Left colon (tissue), 2 donors: ENCODE measurements at regions not wholly inside any gene's neighbourhood (a gene's known extent, or its start where the extent isn't known, plus 50 kb on each side); places are given as distances from the start of the nearest gene placed in this dataset.

Experiments
- ATAC-seq: fragments of 200-7000 bp; cut with Tn5 transposase; one replicate; pipeline ENCODE4 v1.9.1; 2020; ENCODE audit warnings: mild to moderate bottlenecking, moderate library complexity
- DNase-seq, 2 donors: peaks; one replicate each; pipeline ENCODE4 v3.0.0-alpha.2; 2020
- intact Hi-C, 2 donors: fragments of 100-400 bp; cut with DNase I in 1 of 2; cut with micrococcal nuclease in 1 of 2; formaldehyde crosslinking; loops; one replicate each; pipeline versions ENCODE4 v1.11.2 to v1.14.0; 2022; cut with DNase I, micrococcal nuclease
- donor health status: DM: no; HTN: no; CAD: no.
- donor health status: DM: yes; HTN: yes; CAD: no.

DNA sequence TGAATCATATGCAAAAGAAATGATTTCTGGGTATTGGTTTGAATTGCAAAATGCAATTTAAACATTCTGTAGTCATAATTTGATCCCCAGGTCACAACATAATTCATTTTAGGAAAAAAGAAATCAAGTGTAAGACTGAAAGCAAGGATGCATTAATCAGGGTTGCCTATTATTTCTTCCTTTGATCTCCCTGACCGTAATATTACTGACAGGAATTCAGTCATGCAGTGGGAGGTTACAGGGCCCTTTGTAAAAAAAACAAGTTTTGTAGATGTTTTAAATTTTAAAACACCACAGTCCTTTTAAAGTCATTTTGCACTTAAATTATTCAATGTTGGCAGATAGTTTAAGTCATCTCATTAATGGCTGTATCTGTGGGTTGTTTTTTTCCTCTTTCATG, 263.0 kb upstream of the NCAM2 start:
- intact Hi-C loops = no loop called here
- ATAC-seq (no peak), DNase-seq (no peak)

DNA sequence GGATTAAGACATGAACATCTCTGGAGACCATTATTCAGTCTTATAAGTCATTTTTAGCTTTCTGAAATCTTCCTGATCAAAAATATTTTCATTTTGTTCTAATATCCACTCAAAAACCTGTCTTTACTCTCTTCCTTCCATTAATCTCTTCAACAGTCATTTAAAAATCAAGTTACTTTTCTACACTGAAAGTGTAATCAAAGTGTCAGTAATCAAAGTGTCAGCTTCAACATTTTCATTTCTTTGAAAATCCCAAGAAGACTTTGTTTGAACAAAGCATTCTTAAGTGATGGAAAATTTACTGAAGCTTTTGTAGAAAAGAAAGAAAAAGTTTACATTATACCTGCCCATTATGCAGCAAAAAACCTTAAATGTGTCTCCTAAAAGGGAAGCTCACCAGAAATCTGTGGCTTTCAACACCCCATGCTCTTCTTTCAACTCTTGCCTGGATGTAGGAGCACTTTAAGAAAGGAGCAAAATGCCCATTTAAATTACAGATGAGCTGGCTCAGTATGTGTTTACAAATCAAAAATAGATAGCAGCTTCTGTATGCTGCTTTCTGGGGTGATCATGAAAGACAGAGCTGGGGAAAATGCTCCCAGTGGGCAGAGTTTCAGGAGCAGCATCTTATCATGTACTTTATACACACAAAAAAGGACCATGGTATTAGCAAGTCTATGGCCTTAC, 260.8 kb upstream of the NCAM2 start:
- DNase-seq (no peak), ATAC-seq (no peak)
- intact Hi-C loops = no loop called here

DNA sequence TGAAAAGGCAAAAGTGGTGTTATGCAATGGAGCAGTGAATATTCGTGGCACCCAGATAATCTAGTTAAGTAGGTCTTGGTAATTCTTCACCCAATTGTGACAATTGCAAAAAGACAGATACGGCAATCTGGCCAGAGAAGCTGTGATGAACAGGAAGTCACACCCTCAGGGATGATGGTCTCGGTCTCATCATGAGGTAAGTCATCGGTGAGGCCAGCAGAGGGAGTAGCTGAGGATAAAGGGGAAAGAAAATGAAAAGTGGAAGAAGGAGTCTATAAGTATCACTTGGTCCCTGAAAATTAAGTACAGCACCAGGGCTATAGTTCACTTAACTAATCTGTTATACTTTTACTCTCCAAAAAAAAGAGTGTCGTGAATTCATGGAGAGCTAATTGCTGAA, 258.8 kb upstream of the NCAM2 start:
- ATAC-seq (no peak), DNase-seq (no peak)
- intact Hi-C loops = no loop called here

DNA sequence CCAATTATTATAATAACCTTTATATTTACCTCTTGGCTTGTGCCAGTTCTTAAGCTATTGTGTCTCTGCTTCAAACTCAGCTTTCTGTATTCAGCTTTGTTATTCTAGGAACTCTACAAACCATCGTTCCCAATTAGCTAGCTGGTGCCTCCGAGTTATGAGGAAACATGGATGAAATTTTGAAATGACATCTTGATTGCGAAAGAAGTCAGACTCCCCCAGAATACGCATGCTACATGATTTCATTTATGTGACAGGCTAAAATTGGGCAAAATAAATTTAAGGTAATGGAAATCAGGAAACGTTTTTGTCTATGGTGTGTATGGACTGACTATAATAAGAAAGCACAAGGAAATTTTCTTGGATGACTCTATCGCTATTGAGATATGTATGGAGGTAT, 256.8 kb upstream of the NCAM2 start:
- ATAC-seq (no peak), DNase-seq (no peak)
- intact Hi-C loops = no loop called here

DNA sequence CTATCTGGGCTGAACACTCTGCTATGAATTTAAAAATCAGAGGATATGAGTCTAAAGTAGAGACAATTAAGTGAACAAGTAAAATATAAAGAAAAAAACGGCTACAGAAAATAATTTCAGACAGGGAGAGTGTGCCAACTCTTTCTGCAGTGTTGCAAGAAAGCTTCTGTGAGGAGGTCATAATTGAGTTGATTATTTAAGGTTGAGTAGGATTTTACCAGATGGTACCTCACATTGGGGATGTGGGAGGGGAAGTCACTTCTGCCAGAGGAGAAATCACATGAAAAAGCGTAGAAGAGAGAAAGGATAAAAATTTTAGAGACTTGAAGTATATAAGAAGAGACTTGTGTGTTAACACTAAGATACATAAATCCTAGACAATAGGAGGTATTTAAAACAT, 238.0 kb upstream of the NCAM2 start:
- no peak for DNase-seq
- intact Hi-C loops = no loop called here

DNA sequence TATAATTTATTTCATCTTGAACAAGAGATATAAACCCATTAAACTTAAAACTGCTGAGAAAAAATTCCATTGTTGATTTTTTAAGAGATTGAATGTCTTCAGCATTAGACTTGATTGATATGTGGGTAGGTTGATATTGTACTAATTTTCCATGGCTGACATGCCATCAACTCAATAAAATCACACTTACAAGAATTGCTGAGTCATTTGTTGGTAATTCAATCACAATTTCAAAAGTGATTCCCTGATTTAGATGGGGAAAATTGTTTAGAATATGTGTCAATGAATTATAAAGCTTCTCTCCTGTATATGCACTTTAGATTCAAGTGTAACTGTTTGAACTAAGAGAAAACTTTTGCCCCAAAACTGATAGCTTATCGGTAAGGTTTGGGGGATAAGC, 223.5 kb upstream of the NCAM2 start:
- intact Hi-C loops = no loop called here
- no peak for DNase-seq
- ATAC-seq = no peak

More for the DNA sequence above, 238.0 kb upstream of the NCAM2 start:
- no peak for ATAC-seq

DNA sequence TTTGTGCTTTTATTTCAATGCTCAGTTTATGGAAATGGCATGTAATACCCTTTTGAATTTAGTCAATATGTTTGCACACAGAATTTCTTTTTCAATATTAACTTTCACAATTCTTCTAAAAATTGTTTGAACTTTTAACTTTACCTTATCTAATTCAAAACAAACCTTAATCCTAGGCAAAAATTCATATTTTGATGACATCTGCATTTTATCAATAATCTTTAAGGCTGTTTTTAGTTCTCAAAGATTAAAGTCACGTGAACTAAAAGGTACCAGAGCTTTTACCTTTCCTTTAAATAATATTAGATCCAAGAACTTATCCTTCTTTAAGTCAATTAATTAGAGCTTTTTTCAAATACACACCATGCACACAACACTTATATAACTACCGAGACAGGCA, 218.9 kb upstream of the NCAM2 start:
- ATAC-seq = no peak
- DNase-seq = no peak
- intact Hi-C loops = no loop called here

DNA sequence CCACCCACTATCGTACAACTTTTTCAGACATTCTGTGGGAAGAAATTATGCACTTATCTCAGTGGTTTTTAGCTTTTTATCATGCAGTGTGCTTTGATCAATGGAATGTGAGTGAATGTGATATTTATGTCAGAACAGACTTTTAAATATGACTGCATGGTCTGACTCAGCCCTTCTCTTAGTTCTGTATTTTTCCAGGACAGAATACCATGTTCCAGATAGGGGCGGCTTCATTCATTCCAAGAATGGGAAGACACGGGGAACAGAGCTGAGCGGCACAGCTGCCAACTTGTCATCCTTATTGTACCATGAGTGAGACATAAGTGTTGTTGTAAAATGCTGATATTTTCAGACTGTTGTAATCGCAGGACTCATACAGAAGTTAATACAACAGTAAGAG, 214.6 kb upstream of the NCAM2 start:
- DNase-seq (no peak), ATAC-seq (no peak)
- intact Hi-C loops = no loop called here

DNA sequence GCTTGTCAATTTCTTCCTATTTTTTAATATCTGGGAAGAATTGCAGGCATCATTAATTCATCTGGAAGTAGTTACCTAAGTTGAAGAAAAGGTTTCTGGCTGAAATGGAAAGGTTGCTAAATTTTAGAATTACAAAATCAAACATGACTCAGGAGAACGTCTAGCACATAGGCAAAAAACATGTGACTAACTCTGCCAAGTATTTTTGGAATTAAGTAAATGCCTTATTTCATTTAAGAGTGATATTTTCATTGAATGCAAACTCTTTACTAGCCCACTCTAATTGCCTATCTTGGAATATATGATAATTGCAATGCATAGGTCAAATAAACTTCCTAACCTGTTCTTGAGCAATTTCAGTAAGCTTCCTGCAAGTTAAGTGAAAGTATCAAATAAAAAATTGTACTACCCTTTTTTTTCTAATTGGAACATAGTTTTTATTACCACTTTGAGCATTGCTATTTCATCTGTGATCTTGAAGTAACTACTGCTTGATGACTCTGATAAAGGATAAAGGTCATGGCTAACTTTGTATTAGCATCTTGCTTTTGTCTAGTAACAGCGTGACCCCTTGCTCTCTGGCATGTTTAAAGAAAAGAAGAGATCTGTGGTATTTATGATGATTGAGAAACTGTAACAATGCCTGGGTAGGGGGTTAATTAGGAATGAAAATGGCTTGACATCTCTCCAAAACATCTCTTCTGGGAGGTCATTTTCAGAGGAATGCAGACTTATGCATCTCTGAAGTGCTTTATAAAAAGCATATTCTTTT, 208.3 kb upstream of the NCAM2 start:
- DNase-seq = no peak
- ATAC-seq = no peak
- intact Hi-C loops = no loop called here

DNA sequence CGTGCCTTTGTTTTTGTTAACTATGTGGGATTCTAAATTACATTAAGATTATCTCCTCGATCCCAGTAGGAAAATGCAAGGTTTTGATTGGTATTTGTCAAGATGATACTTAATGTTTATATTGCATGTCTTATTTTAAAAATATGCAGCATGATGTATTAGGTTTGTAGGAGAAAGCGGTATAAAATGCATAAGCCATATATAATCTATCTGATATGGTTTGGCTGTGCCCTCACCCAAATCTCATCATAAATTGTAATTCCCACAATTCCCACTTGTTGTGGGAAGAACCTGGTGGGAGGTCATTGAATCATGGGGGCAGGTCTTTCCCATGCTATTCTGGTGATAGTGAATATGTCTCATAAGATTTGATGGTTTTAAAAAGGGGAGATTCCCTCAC, 198.1 kb upstream of the NCAM2 start:
- no peak for DNase-seq
- intact Hi-C loops = loop anchor here in 1 of 2 donors (10.0 kb wide), 1 partner anchor 1325 kb away; no protein-coding TSS in a partner anchor
- ATAC-seq = no peak

DNA sequence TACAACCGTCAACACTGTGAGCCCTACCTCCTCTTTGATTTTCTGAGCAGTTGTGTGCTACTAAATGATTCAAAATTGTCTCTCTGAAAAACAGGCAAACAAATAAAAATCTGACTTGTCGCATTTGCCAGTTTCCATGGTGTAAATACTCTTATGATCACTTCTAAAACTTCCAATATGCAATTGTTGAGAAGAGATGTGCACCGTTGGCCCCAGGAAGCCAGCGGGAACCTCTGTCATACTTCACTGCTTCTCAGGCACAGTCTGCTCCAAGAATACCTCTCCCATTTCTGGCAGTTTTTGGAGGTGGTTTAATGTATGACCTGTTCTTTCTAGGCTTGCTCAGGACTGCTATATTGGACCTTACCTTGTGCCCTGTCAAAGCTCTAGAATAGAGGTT, 196.0 kb upstream of the NCAM2 start:
- no peak for ATAC-seq
- DNase-seq = no peak
- intact Hi-C loops = loop anchor here in 1 of 2 donors (10.0 kb wide), 1 partner anchor 1323 kb away; no protein-coding TSS in a partner anchor

DNA sequence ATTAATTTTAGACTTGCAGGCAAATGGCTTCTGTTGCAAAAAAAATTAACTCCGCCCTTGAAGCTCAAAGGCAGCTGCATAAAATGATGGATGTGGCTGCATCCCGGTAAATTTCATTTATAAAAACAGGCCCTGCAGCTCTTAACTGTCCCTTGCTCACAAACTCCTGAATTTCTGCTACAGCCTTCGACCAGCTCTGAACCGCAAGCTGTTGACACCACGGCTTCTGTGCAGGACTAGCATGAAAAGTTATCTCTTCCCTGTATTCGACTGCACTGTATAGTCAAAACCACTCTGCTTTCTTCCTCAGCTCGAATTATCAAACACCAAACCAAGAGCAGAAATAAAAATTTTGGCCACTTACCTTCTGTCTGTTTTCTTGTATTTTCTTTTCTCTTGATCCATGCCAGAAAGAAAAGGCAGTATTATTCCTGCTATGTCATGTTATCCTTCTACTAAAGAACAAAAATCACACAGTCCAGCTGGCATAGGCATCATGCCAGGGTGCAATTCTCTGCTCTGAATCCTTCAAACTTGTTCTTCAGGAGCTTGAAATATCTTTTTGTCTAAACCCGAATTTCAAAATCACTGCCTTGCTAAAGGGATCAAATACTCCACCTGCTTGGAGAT, 195.5 kb upstream of the NCAM2 start:
- ATAC-seq (no peak), DNase-seq (no peak)
- intact Hi-C loops = loop anchor here in 1 of 2 donors (10.0 kb wide), 1 partner anchor 1322 kb away; no protein-coding TSS in a partner anchor

DNA sequence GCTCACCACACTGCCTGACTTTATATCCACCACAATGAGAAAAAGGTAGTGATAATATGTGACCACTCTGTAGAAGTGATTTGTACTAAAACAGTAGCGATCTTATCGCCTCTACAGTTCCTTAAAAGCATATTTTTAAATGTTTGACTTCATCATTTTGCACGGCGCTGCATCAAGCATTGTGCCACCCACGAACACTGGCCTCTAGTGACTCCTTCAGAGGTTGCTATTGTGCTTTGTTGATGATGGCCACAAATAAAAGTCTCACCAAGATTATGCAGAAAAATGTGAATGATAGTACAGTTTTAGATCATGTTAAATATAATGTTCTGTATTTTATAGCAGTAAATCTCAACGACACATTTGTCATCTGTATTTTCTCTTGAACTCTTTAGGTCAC, 186.5 kb upstream of the NCAM2 start:
- intact Hi-C loops = no loop called here
- DNase-seq (no peak), ATAC-seq (no peak)

DNA sequence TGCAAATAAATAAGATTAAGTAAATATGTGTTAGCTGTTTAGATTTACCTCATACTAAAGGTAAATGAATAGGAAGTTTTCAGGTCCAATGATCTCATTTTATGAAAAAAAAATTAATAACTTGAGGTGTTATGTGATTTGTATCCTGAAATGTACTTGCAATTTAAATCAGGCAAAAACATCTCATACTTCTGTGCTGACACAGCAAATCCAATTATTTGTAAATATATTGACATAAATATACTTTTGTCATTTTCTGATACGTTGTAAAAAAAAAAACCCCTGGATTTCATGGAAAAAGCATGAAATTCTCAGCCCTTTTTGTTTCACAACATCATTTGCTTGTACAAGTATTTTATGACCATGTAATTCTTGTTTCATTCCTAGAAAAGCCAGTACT, 184.1 kb upstream of the NCAM2 start:
- no peak for ATAC-seq
- intact Hi-C loops = no loop called here

DNA sequence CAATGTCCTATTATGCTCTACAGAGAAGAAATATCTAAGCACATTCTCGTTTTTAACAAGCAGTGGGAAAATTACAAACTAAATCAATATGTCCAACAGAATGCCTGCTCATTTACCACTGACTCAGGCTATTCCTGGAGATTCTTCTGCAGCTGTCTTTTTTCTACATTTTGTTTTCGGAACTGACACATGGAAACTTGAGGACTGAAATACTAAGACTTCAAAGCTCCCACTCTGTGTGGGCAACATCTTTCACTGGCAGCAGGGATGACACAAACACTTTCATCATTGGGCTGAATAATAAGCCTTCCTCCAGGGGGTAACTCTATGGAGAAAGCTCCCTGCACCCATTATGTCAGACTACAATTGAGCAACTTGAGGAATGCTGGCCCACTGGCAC, 175.5 kb upstream of the NCAM2 start:
- intact Hi-C loops = no loop called here
- no peak for ATAC-seq
- DNase-seq = no peak

More for the DNA sequence above, 184.1 kb upstream of the NCAM2 start:
- no peak for DNase-seq

DNA sequence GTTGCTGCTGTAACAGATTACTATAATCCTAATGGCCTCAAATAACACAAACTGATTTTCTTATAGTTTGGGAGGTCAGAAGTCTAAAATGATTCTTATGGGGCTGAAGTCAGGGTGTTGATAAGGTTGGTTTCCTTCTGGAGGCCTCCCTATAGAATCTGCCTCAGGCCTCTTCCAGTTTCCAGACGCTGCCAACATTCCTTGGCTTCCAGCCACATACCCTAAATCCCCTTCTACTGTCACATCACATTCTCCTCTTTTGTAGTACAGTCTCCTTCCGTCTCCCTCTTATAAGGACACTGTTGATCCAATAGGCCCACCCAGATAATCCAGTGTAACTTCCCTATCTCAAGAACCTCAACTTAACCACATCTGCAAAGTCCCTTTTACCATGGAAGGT, 145.3 kb upstream of the NCAM2 start:
- intact Hi-C loops = no loop called here
- DNase-seq (no peak), ATAC-seq (no peak)

DNA sequence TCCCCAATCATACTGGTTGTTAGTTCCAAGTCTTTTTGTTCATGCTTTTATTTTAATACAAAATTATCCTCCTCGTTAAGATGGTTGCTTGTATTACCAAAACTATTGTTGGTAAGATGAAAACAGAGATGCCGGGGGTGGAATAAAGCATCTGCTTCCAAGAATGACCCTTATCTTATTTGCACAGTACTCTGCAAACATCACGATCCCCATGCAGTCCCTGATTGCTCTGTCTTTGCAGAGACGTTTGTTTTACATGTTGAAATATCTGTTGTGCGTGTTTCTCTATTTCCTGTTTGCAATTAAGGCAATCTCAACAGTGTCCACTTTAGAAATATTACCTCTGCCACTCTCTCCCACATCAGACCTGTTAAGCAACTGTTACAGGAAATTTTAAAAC, 141.3 kb upstream of the NCAM2 start:
- intact Hi-C loops = no loop called here
- ATAC-seq (peak; percentile 91), DNase-seq (no peak)

DNA sequence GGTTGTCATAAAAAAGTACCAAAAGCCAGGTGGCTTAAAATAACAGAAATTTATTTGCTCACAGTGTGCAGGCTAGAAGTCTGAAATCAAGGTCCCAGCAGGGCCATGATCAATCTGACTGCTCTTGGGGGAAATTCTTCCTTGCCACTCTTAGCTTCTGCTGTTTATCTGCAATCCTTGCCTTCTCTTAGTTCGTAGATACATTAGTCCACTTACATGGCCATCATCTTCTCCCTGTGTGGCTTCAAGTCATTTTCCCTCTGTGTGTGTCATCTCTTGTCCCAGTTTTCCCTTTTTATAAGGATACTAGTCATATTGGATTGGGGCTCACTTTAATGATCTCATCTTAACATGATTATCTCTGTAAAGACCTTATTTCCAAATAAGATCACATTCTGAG, 124.0 kb upstream of the NCAM2 start:
- ATAC-seq = no peak
- DNase-seq = no peak
- intact Hi-C loops = no loop called here

DNA sequence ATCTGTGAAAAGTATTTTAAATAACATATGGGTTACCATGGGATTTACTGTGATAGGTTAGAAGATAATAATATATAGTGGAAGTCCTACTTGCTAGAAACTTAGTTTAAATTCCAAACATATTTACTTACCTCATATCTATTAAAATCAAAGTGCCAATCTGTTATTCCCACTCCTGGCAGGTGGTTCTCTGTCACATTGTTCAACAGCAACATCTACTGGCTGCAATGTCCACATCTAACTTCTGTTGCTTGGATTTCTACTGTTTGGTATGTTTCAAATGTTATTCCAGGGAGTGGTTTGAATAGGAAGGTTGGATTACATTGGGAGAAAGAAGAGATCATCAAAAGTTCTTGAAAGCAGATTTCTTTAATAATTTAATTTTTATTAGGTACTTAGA, 122.5 kb upstream of the NCAM2 start:
- ATAC-seq (peak; percentile 52), DNase-seq (no peak)
- intact Hi-C loops = no loop called here

DNA sequence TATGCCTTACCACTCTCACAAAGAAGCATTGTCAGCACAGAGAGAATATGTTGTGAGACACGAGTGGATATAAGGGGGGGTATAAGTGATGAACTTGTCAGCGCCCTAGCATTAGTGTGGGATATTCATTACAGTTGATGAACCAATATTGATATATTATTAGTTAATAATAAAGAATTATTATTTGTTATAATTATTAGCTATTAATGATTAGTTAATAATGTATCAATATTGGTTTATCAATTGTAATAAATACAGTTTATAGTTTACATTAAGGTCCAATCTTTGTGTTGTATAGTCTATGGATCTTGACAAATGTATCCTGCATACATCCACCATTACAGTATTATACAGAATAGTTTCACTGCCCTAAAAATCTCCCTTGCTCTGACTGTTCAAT, 120.2 kb upstream of the NCAM2 start:
- DNase-seq (no peak), ATAC-seq (no peak)
- intact Hi-C loops = no loop called here
